Occipital lobe (tissue), 1 donor: ENCODE measurements at regions not wholly inside any gene's neighbourhood (a gene's known extent, or its start where the extent isn't known, plus 50 kb on each side); places are given as distances from the start of the nearest gene placed in this dataset.

Experiments
- DNase-seq: peaks from one replicate; lab custom pipeline; 2025; lab: John Stamatoyannopoulos, UW

- no peak for DNase-seq
These were observed 165.6 kb upstream of the OGFRL1 start for GRCh38 chr6:71123051-71123450.

- no peak for DNase-seq
These were observed 164.3 kb upstream of the OGFRL1 start for GRCh38 chr6:71124340-71124739.

- no peak for DNase-seq
These were observed 163.4 kb upstream of the OGFRL1 start for GRCh38 chr6:71125216-71125615.

GRCh38 chr6:71126506-71126905 is 162.1 kb upstream of the OGFRL1 start:
- no peak for DNase-seq

GRCh38 chr6:71127374-71127773 is 161.2 kb upstream of the OGFRL1 start:
- DNase-seq = no peak

- no peak for DNase-seq
These were observed 158.3 kb upstream of the OGFRL1 start for GRCh38 chr6:71130277-71130676.

- no peak for DNase-seq
These were observed 153.5 kb upstream of the OGFRL1 start for GRCh38 chr6:71134929-71135642.

- DNase-seq = no peak
These were observed 150.6 kb upstream of the OGFRL1 start for GRCh38 chr6:71137973-71138372.

GRCh38 chr6:71138376-71138775 is 150.2 kb upstream of the OGFRL1 start:
- DNase-seq = no peak

GRCh38 chr6:71139249-71139648 is 149.4 kb upstream of the OGFRL1 start:
- DNase-seq = no peak

- no peak for DNase-seq
These were observed 134.8 kb upstream of the OGFRL1 start for GRCh38 chr6:71153755-71154325.

GRCh38 chr6:71157345-71157744 is 131.3 kb upstream of the OGFRL1 start:
- DNase-seq = no peak

- no peak for DNase-seq
These were observed 123.7 kb upstream of the OGFRL1 start for GRCh38 chr6:71164890-71165289.

- DNase-seq = no peak
These were observed 120.3 kb upstream of the OGFRL1 start for GRCh38 chr6:71168233-71168765.

GRCh38 chr6:71171497-71172070 is 117.0 kb upstream of the OGFRL1 start:
- no peak for DNase-seq

GRCh38 chr6:71179249-71179885 is 109.2 kb upstream of the OGFRL1 start:
- DNase-seq = no peak

- DNase-seq = no peak
These were observed 107.0 kb upstream of the OGFRL1 start for GRCh38 chr6:71181565-71181964.

- DNase-seq = no peak
These were observed 101.5 kb upstream of the OGFRL1 start for GRCh38 chr6:71187141-71187540.

- DNase-seq = no peak
These were observed 97.8 kb upstream of the OGFRL1 start for GRCh38 chr6:71190809-71191208.

- DNase-seq = no peak
These were observed 93.9 kb upstream of the OGFRL1 start for GRCh38 chr6:71194724-71195123.

GRCh38 chr6:71197267-71197666 is 91.3 kb upstream of the OGFRL1 start:
- no peak for DNase-seq

GRCh38 chr6:71197780-71198179 is 90.8 kb upstream of the OGFRL1 start:
- DNase-seq = no peak
